ENCODE measurements at regions not wholly inside any gene's neighbourhood (a gene's known extent, or its start where the extent isn't known, plus 50 kb on each side); places are given as distances from the start of the nearest gene placed in this dataset.

DNA sequence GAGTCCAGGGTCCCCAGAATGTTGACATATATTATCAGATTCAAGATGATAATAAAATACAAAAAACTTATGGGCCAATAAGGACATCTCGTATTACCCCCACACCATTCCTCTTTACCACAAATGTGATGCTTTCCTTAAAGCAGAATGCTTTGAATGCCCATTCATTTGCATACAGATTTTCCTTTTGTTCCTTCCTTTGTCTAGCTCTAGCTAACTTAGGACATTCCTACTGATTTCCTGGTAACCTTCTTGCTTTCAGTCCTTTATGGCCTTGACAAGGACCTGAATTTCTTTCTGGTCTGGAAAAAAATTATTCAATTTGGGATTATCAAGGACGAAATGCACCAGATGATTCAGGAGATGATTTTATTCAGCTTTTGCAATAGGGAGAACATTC, 304.0 kb downstream of the TMEM114 start:
- Histone ChIP-seq H3K36me3 (ENCODE audit: insufficient read depth, low read length) (no peaks in the 10 kb centered on the region), H3K9me3 (ENCODE audit: control insufficient read depth in 1 of 2, insufficient read depth in 1 of 2, low read length in 2 of 2) (no peaks in the 10 kb centered on the region), H3K4me3 (ENCODE audit: low read length) (no peak overlapping the region), H3K4me1 (ENCODE audit: insufficient read depth, low read length) (no peaks in the 10 kb centered on the region), H3K27ac (ENCODE audit: low read depth in 1 of 2, low read length in 2 of 2) (no peak overlapping the region), H3K27me3 (ENCODE audit: control insufficient read depth in 1 of 2, insufficient read depth in 2 of 2, low read length in 2 of 2) (no peaks in the 10 kb centered on the region)
- Mint-ChIP-seq H3K27ac (no peak overlapping the region), H3K4me3 (no peak overlapping the region), H3K4me1 (ENCODE audit: low read depth) (no peaks in the 10 kb centered on the region), H3K27me3 (no peaks in the 10 kb centered on the region), H3K9me3 (peaks cover 15% of the 10 kb centered on the region), H3K36me3 (ENCODE audit: low read depth) (no peaks in the 10 kb centered on the region)
- CTCF ChIA-PET: no interaction called here
- DNase-seq (no peak), ATAC-seq (ENCODE audit: poor library complexity) (no peak)
- POLR2A ChIA-PET: no interaction called here
- TF ChIP-seq, protein P1, sequence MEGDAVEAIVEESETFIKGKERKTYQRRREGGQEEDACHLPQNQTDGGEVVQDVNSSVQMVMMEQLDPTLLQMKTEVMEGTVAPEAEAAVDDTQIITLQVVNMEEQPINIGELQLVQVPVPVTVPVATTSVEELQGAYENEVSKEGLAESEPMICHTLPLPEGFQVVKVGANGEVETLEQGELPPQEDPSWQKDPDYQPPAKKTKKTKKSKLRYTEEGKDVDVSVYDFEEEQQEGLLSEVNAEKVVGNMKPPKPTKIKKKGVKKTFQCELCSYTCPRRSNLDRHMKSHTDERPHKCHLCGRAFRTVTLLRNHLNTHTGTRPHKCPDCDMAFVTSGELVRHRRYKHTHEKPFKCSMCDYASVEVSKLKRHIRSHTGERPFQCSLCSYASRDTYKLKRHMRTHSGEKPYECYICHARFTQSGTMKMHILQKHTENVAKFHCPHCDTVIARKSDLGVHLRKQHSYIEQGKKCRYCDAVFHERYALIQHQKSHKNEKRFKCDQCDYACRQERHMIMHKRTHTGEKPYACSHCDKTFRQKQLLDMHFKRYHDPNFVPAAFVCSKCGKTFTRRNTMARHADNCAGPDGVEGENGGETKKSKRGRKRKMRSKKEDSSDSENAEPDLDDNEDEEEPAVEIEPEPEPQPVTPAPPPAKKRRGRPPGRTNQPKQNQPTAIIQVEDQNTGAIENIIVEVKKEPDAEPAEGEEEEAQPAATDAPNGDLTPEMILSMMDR (IDR thresholded peaks at IDR 0.05): no peak
- intact Hi-C loops (cut with DNase I, micrococcal nuclease): no loop called here

DNA sequence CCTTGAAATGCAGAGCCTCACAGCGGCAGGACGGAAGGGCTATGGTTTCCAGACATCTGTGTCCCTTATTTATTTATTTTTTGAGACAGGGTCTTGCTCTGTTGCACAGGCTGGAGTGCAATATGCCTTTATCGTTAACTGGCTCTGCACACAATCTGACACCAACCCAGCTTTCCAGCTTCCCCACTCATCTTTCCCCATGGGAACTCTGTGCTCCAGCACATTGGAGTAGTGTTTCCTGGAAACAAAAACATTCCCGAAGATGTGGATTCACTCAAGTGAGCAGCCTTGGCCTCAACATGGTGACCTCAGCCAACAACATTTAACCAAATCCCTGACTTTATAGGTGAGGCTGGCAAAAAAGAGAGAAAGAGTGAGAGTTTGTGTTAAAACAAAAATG, 307.1 kb downstream of the TMEM114 start:
- intact Hi-C loops (cut with DNase I, micrococcal nuclease): no loop called here
- Histone ChIP-seq H3K4me1 (ENCODE audit: insufficient read depth, low read length) (no peaks in the 10 kb centered on the region), H3K4me3 (ENCODE audit: low read length) (no peak overlapping the region), H3K27me3 (ENCODE audit: control insufficient read depth in 1 of 2, insufficient read depth in 2 of 2, low read length in 2 of 2) (no peaks in the 10 kb centered on the region), H3K9me3 (ENCODE audit: control insufficient read depth in 1 of 2, insufficient read depth in 1 of 2, low read length in 2 of 2) (no peaks in the 10 kb centered on the region), H3K36me3 (ENCODE audit: insufficient read depth, low read length) (no peaks in the 10 kb centered on the region), H3K27ac (ENCODE audit: low read depth in 1 of 2, low read length in 2 of 2) (no peak overlapping the region)
- ChIA-PET POLR2A (no interaction called here), CTCF (no interaction called here)
- Mint-ChIP-seq H3K36me3 (ENCODE audit: low read depth) (no peaks in the 10 kb centered on the region), H3K4me3 (no peak overlapping the region), H3K27ac (no peak overlapping the region), H3K27me3 (no peaks in the 10 kb centered on the region), H3K9me3 (peaks cover 12% of the 10 kb centered on the region), H3K4me1 (ENCODE audit: low read depth) (no peaks in the 10 kb centered on the region)
- ATAC-seq (ENCODE audit: poor library complexity) (no peak), DNase-seq (no peak)
- TF ChIP-seq, protein P1 (IDR thresholded peaks at IDR 0.05): no peak

DNA sequence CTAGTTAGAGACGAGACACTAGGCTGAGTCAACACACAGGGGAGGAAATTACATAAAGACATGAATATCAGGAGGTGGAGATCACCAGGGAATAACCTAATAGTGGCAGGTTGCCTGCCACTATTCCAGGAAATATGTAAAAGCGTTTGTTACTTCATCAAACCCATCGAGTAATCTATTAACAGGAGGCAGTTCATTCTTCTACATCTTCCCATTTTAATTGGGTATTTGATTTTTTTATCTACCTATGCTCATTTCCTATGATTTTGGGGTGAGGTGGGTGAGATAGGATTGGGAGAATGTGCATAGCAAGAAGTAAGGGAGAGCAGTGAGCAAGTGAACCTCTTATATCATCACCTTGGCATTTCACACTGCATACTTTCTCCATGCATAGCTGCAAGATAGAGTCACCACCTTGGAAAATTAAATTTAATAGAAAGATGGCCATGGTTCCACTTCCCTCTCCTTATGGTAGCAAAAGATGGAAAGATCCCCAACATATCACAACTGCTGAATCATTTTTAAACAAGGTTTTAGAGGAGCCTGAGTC, 312.2 kb downstream of the TMEM114 start:
- ATAC-seq (ENCODE audit: poor library complexity) (no peak), DNase-seq (no peak)
- Histone ChIP-seq H3K27me3 (ENCODE audit: control insufficient read depth in 1 of 2, insufficient read depth in 2 of 2, low read length in 2 of 2) (no peaks in the 10 kb centered on the region), H3K4me1 (ENCODE audit: insufficient read depth, low read length) (no peaks in the 10 kb centered on the region), H3K4me3 (ENCODE audit: low read length) (no peak overlapping the region), H3K27ac (ENCODE audit: low read depth in 1 of 2, low read length in 2 of 2) (no peak overlapping the region), H3K9me3 (ENCODE audit: control insufficient read depth in 1 of 2, insufficient read depth in 1 of 2, low read length in 2 of 2) (peaks cover 0 to 3% of the 10 kb centered on the region in 2 experiments), H3K36me3 (ENCODE audit: insufficient read depth, low read length) (no peaks in the 10 kb centered on the region)
- Mint-ChIP-seq H3K9me3 (peaks cover 9% of the 10 kb centered on the region), H3K4me3 (no peak overlapping the region), H3K27me3 (peaks cover 4% of the 10 kb centered on the region), H3K4me1 (ENCODE audit: low read depth) (no peaks in the 10 kb centered on the region), H3K36me3 (ENCODE audit: low read depth) (no peaks in the 10 kb centered on the region), H3K27ac (no peak overlapping the region)
- ChIA-PET CTCF (no interaction called here), POLR2A (no interaction called here)
- intact Hi-C loops (cut with DNase I, micrococcal nuclease): no loop called here
- TF ChIP-seq, protein P1 (IDR thresholded peaks at IDR 0.05): no peak

All from CD4-positive, alpha-beta T cell (primary cell).